Fibroblast of villous mesenchyme (primary cell): ENCODE measurements at regions not wholly inside any gene's neighbourhood (a gene's known extent, or its start where the extent isn't known, plus 50 kb on each side); places are given as distances from the start of the nearest gene placed in this dataset.

ENCODE experiments used
- DNase-seq: peaks from one replicate; pipeline ENCODE4 v3.0.0-alpha.2; 2010; ENCODE audit warnings: low read depth
- H3K4me3 ChIP-seq: 2 replicates; pipeline ENCODE4 v1.5.1; 2011; ENCODE audit warnings: low read depth, mild to moderate bottlenecking, low read length
- CTCF ChIP-seq: IDR thresholded peaks from 2 replicates; pipeline ENCODE4 v1.5.1; 2012; ENCODE audit warnings: low read depth, mild to moderate bottlenecking, low read length; ENCODE audit not compliant: insufficient read depth

GRCh38 chr17:5823219-5823618 lies 238.9 kb upstream of the NLRP1 start:
- DNase-seq, result no peak
- no peak overlapping the region for H3K4me3 ChIP-seq
- no peak for TF ChIP-seq CTCF

DNA sequence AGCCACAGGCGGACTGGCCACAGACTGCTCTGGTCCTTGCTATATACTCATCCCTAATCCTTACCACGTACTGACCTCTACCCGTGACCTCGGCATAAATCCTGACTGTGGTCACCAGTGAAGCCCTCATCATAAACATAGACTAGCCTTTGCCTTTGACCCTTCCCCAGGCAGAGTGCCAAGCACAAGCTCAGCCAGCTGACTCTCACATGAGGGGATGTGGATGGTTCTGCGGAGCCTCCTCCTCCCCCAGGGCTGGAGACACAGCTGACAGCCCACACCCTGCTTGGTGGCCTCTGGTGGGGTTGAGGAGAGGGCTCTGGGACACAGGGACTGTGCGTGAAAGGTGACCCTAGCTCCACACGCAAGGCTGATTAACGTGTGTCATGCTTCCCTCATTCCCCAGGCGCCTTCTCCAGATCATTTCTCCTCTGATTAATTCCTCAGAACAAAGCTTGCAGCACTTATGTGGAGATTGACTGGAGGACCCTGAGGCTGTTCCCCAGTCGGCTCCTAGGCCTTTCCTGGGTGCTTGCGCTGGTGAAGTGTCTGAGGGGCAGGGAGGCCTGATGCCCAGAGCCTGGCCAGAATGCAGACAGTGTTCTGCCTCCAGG lies 241.5 kb upstream of the NLRP1 start:
- no peak for TF ChIP-seq CTCF
- peak; percentile 92 for DNase-seq
- H3K4me3 ChIP-seq, result no peak overlapping the region

DNA sequence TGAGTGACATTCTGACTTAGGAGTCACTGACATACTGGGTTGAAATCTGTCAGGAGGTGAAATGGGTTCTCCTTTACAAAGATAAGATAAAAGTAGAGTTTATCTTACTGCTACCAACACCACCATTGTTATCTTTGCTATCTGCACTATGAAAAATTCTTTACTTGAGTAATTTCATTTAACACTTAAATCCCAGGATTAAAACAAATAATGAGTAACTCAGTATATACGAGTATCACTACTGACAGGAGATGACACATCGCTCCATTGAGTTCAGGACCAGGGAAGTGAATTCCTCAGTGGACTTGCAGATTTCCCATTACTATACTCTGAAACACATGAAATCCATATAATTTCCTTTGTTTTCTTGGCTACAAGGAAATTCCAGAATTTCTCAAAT lies 242.1 kb upstream of the NLRP1 start:
- DNase-seq, result no peak
- H3K4me3 ChIP-seq, result no peak overlapping the region
- no peak for TF ChIP-seq CTCF

DNA sequence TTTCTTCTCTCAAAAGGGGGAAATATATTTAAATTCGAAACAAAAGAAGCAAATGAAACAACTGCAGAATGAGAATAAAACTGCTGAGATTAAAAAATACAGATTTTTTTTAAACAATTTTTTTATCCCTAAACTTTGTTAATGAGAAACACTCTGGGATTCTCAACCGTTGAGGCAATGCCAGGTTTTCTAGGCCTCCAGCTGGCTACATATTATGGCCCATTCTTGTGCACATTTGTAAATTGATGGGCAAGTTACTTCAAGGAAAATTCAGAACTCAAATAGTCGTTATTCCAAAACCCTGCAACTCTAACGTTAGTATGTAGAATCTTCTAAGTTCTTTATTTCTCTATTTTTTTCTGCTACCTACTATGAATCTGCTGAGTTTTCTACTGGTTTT lies 239.3 kb upstream of the WSCD1 start:
- TF ChIP-seq CTCF, result no peak
- H3K4me3 ChIP-seq, result no peak overlapping the region
- no peak for DNase-seq

DNA sequence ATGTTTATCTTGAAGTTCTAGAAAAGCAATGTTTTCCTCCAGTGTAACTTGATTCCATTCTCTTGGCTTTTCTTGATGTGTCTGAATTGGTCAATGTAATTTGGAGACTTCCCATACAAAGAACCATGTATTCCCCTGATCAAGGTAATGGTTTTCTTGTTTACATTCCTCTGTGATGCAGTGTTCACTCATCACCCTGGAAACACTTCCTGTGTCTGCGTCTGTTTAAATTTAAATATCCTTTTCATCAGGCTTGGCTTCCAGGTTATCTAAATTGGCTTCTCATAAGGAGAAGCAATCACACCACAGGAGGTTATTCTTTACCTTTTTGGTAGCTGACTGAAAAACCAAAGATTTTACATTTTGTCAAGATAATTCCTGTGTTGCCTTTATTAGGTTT lies 237.3 kb upstream of the WSCD1 start:
- TF ChIP-seq CTCF, result no peak

GRCh38 chr17:5837055-5837491 lies 233.1 kb upstream of the WSCD1 start:
- peak; percentile 22 for DNase-seq
- no peak for TF ChIP-seq CTCF
- H3K4me3 ChIP-seq, result no peak overlapping the region

More for the DNA sequence above, 237.3 kb upstream of the WSCD1 start:
- H3K4me3 ChIP-seq, result no peak overlapping the region
- peak; percentile 56 for DNase-seq
